OCI-LY7 (cell line): ENCODE measurements at regions not wholly inside any gene's neighbourhood (a gene's known extent, or its start where the extent isn't known, plus 50 kb on each side); places are given as distances from the start of the nearest gene placed in this dataset.
"Not testable (repeated sequence)": the region's sequence is repeated elsewhere in the genome, so short reads cannot be mapped to it uniquely, and the experiment has no call there.

ENCODE experiments used
- BruUV-seq: library from RNA; stranded (reverse); fragments of 400-500 nt; replicated peaks from 2 replicates; lab custom pipeline; 2021; lab: Mats Ljungman, UMichigan
- CTCF ChIA-PET: fragments of 300-600 bp; sonication (Branson Sonifier 250); formaldehyde crosslinking; loops from one replicate; lab custom pipeline; 2022; ENCODE audit warnings: antibody characterized with exemption; ENCODE audit not compliant: unreplicated experiment; lab: Charles Lee
- POLR2A ChIA-PET: fragments of 300-600 bp; sonication (Branson Sonifier 250); formaldehyde crosslinking; loops from one replicate; lab custom pipeline; 2022; ENCODE audit warnings: antibody characterized with exemption; lab: Charles Lee
- DNase-seq: peaks from one replicate; pipeline ENCODE4 v3.0.0-alpha.2; 2015; ENCODE audit warnings: low spot score
- H2AFZ ChIP-seq: fragments of 200-600 bp; sonication (generic), shearing (Covaris generic); 2 replicates; pipeline ENCODE4 v1.6.1; 2014; ENCODE audit warnings: mild to moderate bottlenecking, antibody characterized with exemption, low read length, moderate library complexity
- H3K27ac ChIP-seq: fragments of 200-600 bp; sonication (generic); 2 replicates; pipeline ENCODE4 v1.5.1; 2014; ENCODE audit warnings: mixed run types, low read depth, mild to moderate bottlenecking, moderate library complexity, low read length, inconsistent platforms; ENCODE audit not compliant: poor library complexity, severe bottlenecking
- H3K36me3 ChIP-seq: fragments of 200-600 bp; sonication (generic); 2 replicates; pipeline ENCODE4 v1.6.1; 2014; ENCODE audit warnings: mild to moderate bottlenecking, antibody characterized with exemption, low read length, moderate library complexity, mixed read lengths; ENCODE audit not compliant: insufficient read depth
- H3K4me1 ChIP-seq: fragments of 200-600 bp; sonication (generic); 2 replicates; pipeline ENCODE4 v1.5.1; 2014; ENCODE audit warnings: mild to moderate bottlenecking, low read length; ENCODE audit not compliant: insufficient read depth, poor library complexity, severe bottlenecking
- H3K4me2 ChIP-seq: fragments of 200-600 bp; sonication (generic); 2 replicates; pipeline ENCODE4 v1.6.1; 2014; ENCODE audit warnings: mild to moderate bottlenecking, low read length
- H3K4me3 ChIP-seq: fragments of 200-600 bp; sonication (generic); 2 replicates; pipeline ENCODE4 v1.5.1; 2014; ENCODE audit warnings: mild to moderate bottlenecking, low read depth, low read length; ENCODE audit not compliant: poor library complexity, severe bottlenecking
- H3K79me2 ChIP-seq: fragments of 200-600 bp; sonication (generic); 2 replicates; pipeline ENCODE4 v1.6.1; 2016; ENCODE audit warnings: low read depth, mild to moderate bottlenecking, low read length, moderate library complexity, mixed read lengths; ENCODE audit not compliant: insufficient read depth
- H3K9me2 ChIP-seq: fragments of 200-600 bp; sonication (generic); 2 replicates; pipeline ENCODE4 v1.6.1; 2016; ENCODE audit warnings: mild to moderate bottlenecking, low read length, mixed read lengths; ENCODE audit not compliant: insufficient read depth
- H3K9me3 ChIP-seq: fragments of 200-600 bp; sonication (generic); 2 replicates; pipeline ENCODE4 v1.6.1; 2014; ENCODE audit warnings: mild to moderate bottlenecking, mixed run types, low read length, mixed read lengths
- H4K20me1 ChIP-seq: fragments of 200-600 bp; sonication (generic); 2 replicates; pipeline ENCODE4 v1.6.1; 2014; ENCODE audit warnings: mild to moderate bottlenecking, antibody characterized with exemption, low read length, moderate library complexity, mixed read lengths; ENCODE audit not compliant: insufficient read depth
- EZH2phosphoT487 ChIP-seq: fragments of 200-600 bp; sonication (generic); IDR thresholded peaks from 2 replicates; pipeline ENCODE4 v1.6.1; 2018; ENCODE audit warnings: low read depth, borderline replicate concordance, mild to moderate bottlenecking, mixed run types, antibody characterized with exemption, low read length, moderate library complexity, mixed read lengths
- intact Hi-C: fragments of 100-400 bp; cut with micrococcal nuclease; formaldehyde crosslinking; loops from one replicate; pipeline ENCODE4 v1.10.0; 2022; ENCODE audit not compliant: unreplicated experiment
- TF ChIP-seq, protein P1 (sequence below): fragments of 200-600 bp; sonication (generic); conservative IDR thresholded peaks from 2 replicates; pipeline ENCODE4 v1.5.1; 2014; ENCODE audit warnings: mild to moderate bottlenecking, antibody characterized with exemption, low read length, moderate library complexity, mixed read lengths

DNA sequence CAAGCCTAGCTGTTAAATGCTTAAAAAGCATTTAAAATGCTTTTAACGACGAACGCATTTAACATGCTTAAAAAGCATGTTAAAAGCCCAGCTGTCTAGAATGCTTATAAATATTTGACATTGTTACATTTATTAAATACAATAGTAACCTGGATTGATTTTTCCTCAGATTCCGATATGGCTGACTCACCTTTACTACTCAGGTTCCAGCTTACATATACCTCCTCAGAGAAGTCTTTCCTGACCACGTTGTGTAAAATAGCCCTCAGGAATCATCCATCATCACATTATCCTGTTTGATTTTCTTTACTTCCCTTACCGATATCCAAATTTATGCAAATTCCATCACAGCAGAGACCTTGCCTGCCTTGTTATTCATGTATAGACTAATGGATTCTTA, 51.4 kb downstream of the SLC41A2 start:
- no peaks in the 10 kb centered on the region for H3K9me3 ChIP-seq
- H3K36me3 ChIP-seq = no peaks in the 10 kb centered on the region
- no peaks in the 10 kb centered on the region for H3K79me2 ChIP-seq
- no peak for DNase-seq
- intact Hi-C loops = no loop called here
- POLR2A ChIA-PET = no interaction called here
- H3K27ac ChIP-seq = no peak overlapping the region
- H3K4me1 ChIP-seq = no peaks in the 10 kb centered on the region
- H2AFZ ChIP-seq = no peak overlapping the region
- H4K20me1 ChIP-seq = no peaks in the 10 kb centered on the region
- no peak overlapping the region for H3K4me3 ChIP-seq
- H3K4me2 ChIP-seq = no peak overlapping the region
- CTCF ChIA-PET = no interaction called here
- H3K9me2 ChIP-seq = no peaks in the 10 kb centered on the region
- TF ChIP-seq, protein P1, sequence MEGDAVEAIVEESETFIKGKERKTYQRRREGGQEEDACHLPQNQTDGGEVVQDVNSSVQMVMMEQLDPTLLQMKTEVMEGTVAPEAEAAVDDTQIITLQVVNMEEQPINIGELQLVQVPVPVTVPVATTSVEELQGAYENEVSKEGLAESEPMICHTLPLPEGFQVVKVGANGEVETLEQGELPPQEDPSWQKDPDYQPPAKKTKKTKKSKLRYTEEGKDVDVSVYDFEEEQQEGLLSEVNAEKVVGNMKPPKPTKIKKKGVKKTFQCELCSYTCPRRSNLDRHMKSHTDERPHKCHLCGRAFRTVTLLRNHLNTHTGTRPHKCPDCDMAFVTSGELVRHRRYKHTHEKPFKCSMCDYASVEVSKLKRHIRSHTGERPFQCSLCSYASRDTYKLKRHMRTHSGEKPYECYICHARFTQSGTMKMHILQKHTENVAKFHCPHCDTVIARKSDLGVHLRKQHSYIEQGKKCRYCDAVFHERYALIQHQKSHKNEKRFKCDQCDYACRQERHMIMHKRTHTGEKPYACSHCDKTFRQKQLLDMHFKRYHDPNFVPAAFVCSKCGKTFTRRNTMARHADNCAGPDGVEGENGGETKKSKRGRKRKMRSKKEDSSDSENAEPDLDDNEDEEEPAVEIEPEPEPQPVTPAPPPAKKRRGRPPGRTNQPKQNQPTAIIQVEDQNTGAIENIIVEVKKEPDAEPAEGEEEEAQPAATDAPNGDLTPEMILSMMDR = no peak
- no peak for TF ChIP-seq EZH2phosphoT487
- BruUV-seq = no TSS peak

DNA sequence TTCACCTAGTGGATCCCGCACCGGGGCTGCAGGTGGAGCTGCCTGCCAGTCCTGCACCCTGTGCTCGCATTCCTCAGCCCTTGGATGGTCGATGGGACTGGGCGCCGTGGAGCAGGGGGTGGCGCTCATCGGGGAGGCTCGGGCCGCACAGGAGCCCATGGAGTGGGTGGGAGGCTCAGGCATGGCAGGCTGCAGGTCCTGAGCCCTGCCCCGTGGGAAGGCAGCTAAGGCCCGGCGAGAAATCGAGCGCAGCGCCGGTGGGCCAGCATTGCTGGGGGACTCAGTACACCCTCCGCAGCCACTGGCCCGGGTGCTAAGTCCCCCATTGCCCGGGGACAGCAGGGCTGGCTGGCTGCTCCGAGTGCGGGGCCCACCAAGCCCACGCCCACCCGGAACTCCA, 52.6 kb downstream of the SLC41A2 start:
- H4K20me1 ChIP-seq, H2AFZ ChIP-seq, CTCF ChIA-PET, H3K4me3 ChIP-seq, H3K4me2 ChIP-seq, H3K9me3 ChIP-seq, BruUV-seq, intact Hi-C loops, H3K36me3 ChIP-seq, H3K27ac ChIP-seq, H3K4me1 ChIP-seq, H3K9me2 ChIP-seq, POLR2A ChIA-PET, DNase-seq, H3K79me2 ChIP-seq: not testable (repeated sequence)

DNA sequence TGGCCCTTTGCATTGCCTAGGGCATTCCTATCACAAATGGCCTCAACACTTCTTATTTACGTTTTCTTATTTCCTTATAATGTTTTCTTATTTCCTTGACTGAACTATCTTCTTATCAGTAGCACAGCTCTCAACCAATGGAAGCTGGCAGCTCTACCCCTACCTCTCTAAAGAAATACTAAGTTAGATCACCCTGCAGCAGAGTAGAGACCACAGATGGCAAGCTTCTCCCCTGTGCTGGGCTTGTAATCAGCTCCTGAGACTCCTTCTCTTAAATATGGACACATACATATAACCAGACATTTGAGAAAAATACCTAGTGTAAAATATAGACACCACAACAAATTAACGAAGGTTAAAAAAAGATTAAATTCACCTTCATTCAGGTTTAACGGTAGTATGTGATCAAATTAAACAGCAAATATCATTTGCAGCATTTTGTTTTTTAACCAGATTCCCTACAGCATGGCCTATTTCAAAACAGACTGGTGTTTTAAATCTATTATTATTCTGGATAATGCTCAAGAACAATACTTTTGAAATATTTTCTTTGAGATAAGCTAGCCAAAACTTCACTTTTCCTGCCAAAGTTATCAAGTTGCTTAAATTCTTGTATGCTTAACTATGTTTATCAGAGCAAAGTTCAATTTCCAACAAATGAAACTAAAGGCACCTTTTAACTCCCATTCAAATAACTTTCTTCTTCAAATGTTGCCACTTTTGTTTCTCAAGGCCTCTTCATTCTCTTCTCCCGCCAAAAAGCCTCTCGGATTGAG, 54.3 kb downstream of the SLC41A2 start:
- Histone ChIP-seq H3K36me3 (no peaks in the 10 kb centered on the region; the same call in 1 of the 2 replicates), H3K9me2 (no peaks in the 10 kb centered on the region), H3K4me2 (no peak overlapping the region), H4K20me1 (no peaks in the 10 kb centered on the region), H3K9me3 (no peaks in the 10 kb centered on the region; the same call in 1 of the 2 replicates), H3K4me1 (no peaks in the 10 kb centered on the region), H3K4me3 (no peak overlapping the region), H3K27ac (no peak overlapping the region), H3K79me2 (no peaks in the 10 kb centered on the region), H2AFZ (no peak overlapping the region)
- POLR2A ChIA-PET = interaction anchor here (0.6 kb wide), 1 partner anchor 652 kb away, joined by 3 read pairs; no protein-coding TSS in a partner anchor
- BruUV-seq = no TSS peak
- DNase-seq = no peak
- intact Hi-C loops = no loop called here
- CTCF ChIA-PET = no interaction called here
- TF ChIP-seq, protein P1 = no peak
- TF ChIP-seq EZH2phosphoT487 = no peak
